Naive thymus-derived CD8-positive, alpha-beta T cell (primary cell): ENCODE measurements at regions not wholly inside any gene's neighbourhood (a gene's known extent, or its start where the extent isn't known, plus 50 kb on each side); places are given as distances from the start of the nearest gene placed in this dataset.
"Not testable (repeated sequence)": the region's sequence is repeated elsewhere in the genome, so short reads cannot be mapped to it uniquely, and the experiment has no call there.

Source experiments
- ATAC-seq, 2 donors: fragments of 150-1000 bp; cut with Tn5 transposase in 1 of 2; sonication (Bioruptor Pico), chemical (Tn5 transposase) in 1 of 2; 1 replicate in 1 of 2; 2 replicates in 1 of 2; pipeline ENCODE4 v1.10.0; 2021; ENCODE audit warnings: mild to moderate bottlenecking in 2 of 2, moderate library complexity in 2 of 2
- POLR2A ChIA-PET: fragments of 350-600 bp; sonication (Branson Sonifier 250); formaldehyde crosslinking; loops from one replicate; lab custom pipeline; 2021; ENCODE audit warnings: antibody characterized with exemption; lab: Charles Lee
- DNase-seq, 10 donors: peaks; one replicate each; pipeline versions ENCODE4 v3.0.0 to v3.0.0-alpha.2; 2020 to 2022
- H3K27ac Mint-ChIP-seq, 10 donors: one replicate each; pipeline ENCODE4 v1.8.0; 2020 to 2022; ENCODE audit warnings: mild to moderate bottlenecking in 10 of 10, mixed read lengths in 10 of 10, moderate library complexity in 4 of 10, inconsistent platforms in 1 of 10
- H3K27me3 Mint-ChIP-seq, 5 donors: one replicate each; pipeline ENCODE4 v1.8.0; 2021 to 2022; ENCODE audit warnings: mixed read lengths in 5 of 5
- H3K36me3 Mint-ChIP-seq, 3 donors: one replicate each; pipeline ENCODE4 v1.8.0; 2020 to 2022; ENCODE audit warnings: mixed read lengths in 3 of 3, mild to moderate bottlenecking in 2 of 3, inconsistent platforms in 1 of 3
- H3K4me1 Mint-ChIP-seq, 4 donors: one replicate each; pipeline ENCODE4 v1.8.0; 2021 to 2022; ENCODE audit warnings: mixed read lengths in 4 of 4
- H3K4me3 Mint-ChIP-seq, 10 donors: one replicate each; pipeline ENCODE4 v1.8.0; 2020 to 2022; ENCODE audit warnings: mild to moderate bottlenecking in 10 of 10, mixed read lengths in 10 of 10, moderate library complexity in 6 of 10, inconsistent platforms in 1 of 10
- H3K9me3 Mint-ChIP-seq, 9 donors: one replicate each; pipeline ENCODE4 v1.8.0; 2020 to 2022; ENCODE audit warnings: mixed read lengths in 9 of 9, mild to moderate bottlenecking in 3 of 9, inconsistent platforms in 1 of 9, moderate library complexity in 1 of 9

GRCh38 chrX:135632353-135632752 lies 81.1 kb upstream of the CT45A1 start:
- POLR2A ChIA-PET, result no interaction called here
- DNase-seq (peak in 1 of 10 donors; percentile 1), ATAC-seq (no peak)
- no peaks in the 10 kb centered on the region for H3K4me1 Mint-ChIP-seq
- H3K9me3 Mint-ChIP-seq, result no peaks in the 10 kb centered on the region
- no peak overlapping the region for H3K27ac Mint-ChIP-seq
- H3K27me3 Mint-ChIP-seq, result peaks cover 0 to 6% (median 4%) of the 10 kb centered on the region in 5 donors
- H3K36me3 Mint-ChIP-seq, result no peaks in the 10 kb centered on the region
- H3K4me3 Mint-ChIP-seq, result no peak overlapping the region

GRCh38 chrX:135639066-135639780 lies 74.2 kb upstream of the CT45A1 start:
- DNase-seq (no peak), ATAC-seq (no peak)
- H3K36me3 Mint-ChIP-seq, result peaks cover 0 to 4% (median 0%) of the 10 kb centered on the region in 3 donors
- POLR2A ChIA-PET, result no interaction called here
- peaks cover 0 to 10% (median 5%) of the 10 kb centered on the region in 5 donors for H3K27me3 Mint-ChIP-seq
- H3K27ac Mint-ChIP-seq, result no peak overlapping the region
- H3K4me3 Mint-ChIP-seq, result no peak overlapping the region
- peaks cover 0 to 2% (median 0%) of the 10 kb centered on the region in 9 donors for H3K9me3 Mint-ChIP-seq
- H3K4me1 Mint-ChIP-seq, result no peaks in the 10 kb centered on the region

- peaks cover 0 to 2% (median 0%) of the 10 kb centered on the region in 9 donors for H3K9me3 Mint-ChIP-seq
- H3K27ac Mint-ChIP-seq, result no peak overlapping the region
- peaks cover 0 to 2% (median 0%) of the 10 kb centered on the region in 5 donors for H3K27me3 Mint-ChIP-seq
- H3K4me3 Mint-ChIP-seq, result no peak overlapping the region
- no peak for DNase-seq
- no peaks in the 10 kb centered on the region for H3K4me1 Mint-ChIP-seq
- H3K36me3 Mint-ChIP-seq, result peaks cover 0 to 4% (median 0%) of the 10 kb centered on the region in 3 donors
- ATAC-seq, result no peak
- POLR2A ChIA-PET, result no interaction called here
These were observed 69.5 kb upstream of the CT45A1 start for GRCh38 chrX:135643916-135644315.

- Mint-ChIP-seq H3K4me1 (no peaks in the 10 kb centered on the region), H3K27ac (no peak overlapping the region), H3K36me3 (no peaks in the 10 kb centered on the region), H3K27me3 (peaks cover 0 to 1% (median 0%) of the 10 kb centered on the region in 5 donors), H3K4me3 (no peak overlapping the region), H3K9me3 (no peaks in the 10 kb centered on the region)
- ATAC-seq (no peak), DNase-seq (no peak)
- POLR2A ChIA-PET, result no interaction called here
These were observed 68.8 kb upstream of the CT45A1 start for GRCh38 chrX:135644624-135645023.

- H3K4me3 Mint-ChIP-seq, result no peak overlapping the region
- POLR2A ChIA-PET, result no interaction called here
- DNase-seq, result no peak
- H3K27me3 Mint-ChIP-seq, result no peaks in the 10 kb centered on the region
- ATAC-seq, result no peak
- H3K4me1 Mint-ChIP-seq, result no peaks in the 10 kb centered on the region
- no peaks in the 10 kb centered on the region for H3K36me3 Mint-ChIP-seq
- H3K27ac Mint-ChIP-seq, result no peak overlapping the region
- no peaks in the 10 kb centered on the region for H3K9me3 Mint-ChIP-seq
These were observed 64.4 kb upstream of the CT45A1 start for GRCh38 chrX:135649029-135649428.

- DNase-seq (no peak), ATAC-seq (no peak)
- Mint-ChIP-seq H3K9me3 (no peaks in the 10 kb centered on the region), H3K36me3 (no peaks in the 10 kb centered on the region), H3K27ac (no peak overlapping the region), H3K4me3 (no peak overlapping the region), H3K27me3 (no peaks in the 10 kb centered on the region), H3K4me1 (no peaks in the 10 kb centered on the region)
- POLR2A ChIA-PET, result no interaction called here
These were observed 63.9 kb upstream of the CT45A1 start for GRCh38 chrX:135649561-135649960.

- Mint-ChIP-seq H3K36me3 (no peaks in the 10 kb centered on the region), H3K4me3 (no peak overlapping the region), H3K4me1 (no peaks in the 10 kb centered on the region), H3K27me3 (no peaks in the 10 kb centered on the region), H3K9me3 (no peaks in the 10 kb centered on the region), H3K27ac (no peak overlapping the region)
- POLR2A ChIA-PET, result no interaction called here
- DNase-seq, result no peak
- no peak for ATAC-seq
These were observed 61.7 kb upstream of the CT45A1 start for GRCh38 chrX:135651647-135652295.

- DNase-seq (no peak), ATAC-seq (no peak)
- H3K4me3 Mint-ChIP-seq, result no peak overlapping the region
- no peaks in the 10 kb centered on the region for H3K9me3 Mint-ChIP-seq
- no peaks in the 10 kb centered on the region for H3K27me3 Mint-ChIP-seq
- H3K27ac Mint-ChIP-seq, result no peak overlapping the region
- no peaks in the 10 kb centered on the region for H3K4me1 Mint-ChIP-seq
- no peaks in the 10 kb centered on the region for H3K36me3 Mint-ChIP-seq
- POLR2A ChIA-PET, result no interaction called here
These were observed 60.8 kb upstream of the CT45A1 start for GRCh38 chrX:135652602-135653001.

- POLR2A ChIA-PET, DNase-seq, ATAC-seq, H3K4me3 Mint-ChIP-seq, H3K27me3 Mint-ChIP-seq, H3K36me3 Mint-ChIP-seq, H3K9me3 Mint-ChIP-seq, H3K27ac Mint-ChIP-seq, H3K4me1 Mint-ChIP-seq: not testable (repeated sequence)
These were observed 55.3 kb upstream of the CT45A1 start for GRCh38 chrX:135657952-135658654.
